OCI-LY7 (cell line): ENCODE measurements at regions not wholly inside any gene's neighbourhood (a gene's known extent, or its start where the extent isn't known, plus 50 kb on each side); places are given as distances from the start of the nearest gene placed in this dataset.

Source experiments
- BruUV-seq: library from RNA; stranded (reverse); fragments of 400-500 nt; replicated peaks from 2 replicates; lab custom pipeline; 2021; lab: Mats Ljungman, UMichigan
- CTCF ChIA-PET: fragments of 300-600 bp; sonication (Branson Sonifier 250); formaldehyde crosslinking; loops from one replicate; lab custom pipeline; 2022; ENCODE audit warnings: antibody characterized with exemption; ENCODE audit not compliant: unreplicated experiment; lab: Charles Lee
- POLR2A ChIA-PET: fragments of 300-600 bp; sonication (Branson Sonifier 250); formaldehyde crosslinking; loops from one replicate; lab custom pipeline; 2022; ENCODE audit warnings: antibody characterized with exemption; lab: Charles Lee
- DNase-seq: peaks from one replicate; pipeline ENCODE4 v3.0.0-alpha.2; 2015; ENCODE audit warnings: low spot score
- H2AFZ ChIP-seq: fragments of 200-600 bp; sonication (generic), shearing (Covaris generic); 2 replicates; pipeline ENCODE4 v1.6.1; 2014; ENCODE audit warnings: mild to moderate bottlenecking, antibody characterized with exemption, low read length, moderate library complexity
- H3K27ac ChIP-seq: fragments of 200-600 bp; sonication (generic); 2 replicates; pipeline ENCODE4 v1.5.1; 2014; ENCODE audit warnings: mixed run types, low read depth, mild to moderate bottlenecking, moderate library complexity, low read length, inconsistent platforms; ENCODE audit not compliant: poor library complexity, severe bottlenecking
- H3K36me3 ChIP-seq: fragments of 200-600 bp; sonication (generic); 2 replicates; pipeline ENCODE4 v1.6.1; 2014; ENCODE audit warnings: mild to moderate bottlenecking, antibody characterized with exemption, low read length, moderate library complexity, mixed read lengths; ENCODE audit not compliant: insufficient read depth
- H3K4me1 ChIP-seq: fragments of 200-600 bp; sonication (generic); 2 replicates; pipeline ENCODE4 v1.5.1; 2014; ENCODE audit warnings: mild to moderate bottlenecking, low read length; ENCODE audit not compliant: insufficient read depth, poor library complexity, severe bottlenecking
- H3K4me2 ChIP-seq: fragments of 200-600 bp; sonication (generic); 2 replicates; pipeline ENCODE4 v1.6.1; 2014; ENCODE audit warnings: mild to moderate bottlenecking, low read length
- H3K4me3 ChIP-seq: fragments of 200-600 bp; sonication (generic); 2 replicates; pipeline ENCODE4 v1.5.1; 2014; ENCODE audit warnings: mild to moderate bottlenecking, low read depth, low read length; ENCODE audit not compliant: poor library complexity, severe bottlenecking
- H3K79me2 ChIP-seq: fragments of 200-600 bp; sonication (generic); 2 replicates; pipeline ENCODE4 v1.6.1; 2016; ENCODE audit warnings: low read depth, mild to moderate bottlenecking, low read length, moderate library complexity, mixed read lengths; ENCODE audit not compliant: insufficient read depth
- H3K9me2 ChIP-seq: fragments of 200-600 bp; sonication (generic); 2 replicates; pipeline ENCODE4 v1.6.1; 2016; ENCODE audit warnings: mild to moderate bottlenecking, low read length, mixed read lengths; ENCODE audit not compliant: insufficient read depth
- H3K9me3 ChIP-seq: fragments of 200-600 bp; sonication (generic); 2 replicates; pipeline ENCODE4 v1.6.1; 2014; ENCODE audit warnings: mild to moderate bottlenecking, mixed run types, low read length, mixed read lengths
- H4K20me1 ChIP-seq: fragments of 200-600 bp; sonication (generic); 2 replicates; pipeline ENCODE4 v1.6.1; 2014; ENCODE audit warnings: mild to moderate bottlenecking, antibody characterized with exemption, low read length, moderate library complexity, mixed read lengths; ENCODE audit not compliant: insufficient read depth
- CTCF ChIP-seq: fragments of 200-600 bp; sonication (generic); conservative IDR thresholded peaks from 2 replicates; pipeline ENCODE4 v1.5.1; 2014; ENCODE audit warnings: mild to moderate bottlenecking, antibody characterized with exemption, low read length, moderate library complexity, mixed read lengths
- EZH2phosphoT487 ChIP-seq: fragments of 200-600 bp; sonication (generic); IDR thresholded peaks from 2 replicates; pipeline ENCODE4 v1.6.1; 2018; ENCODE audit warnings: low read depth, borderline replicate concordance, mild to moderate bottlenecking, mixed run types, antibody characterized with exemption, low read length, moderate library complexity, mixed read lengths
- intact Hi-C: fragments of 100-400 bp; cut with micrococcal nuclease; formaldehyde crosslinking; loops from one replicate; pipeline ENCODE4 v1.10.0; 2022; ENCODE audit not compliant: unreplicated experiment

GRCh38 chr2:239831001-239831731 is 194.0 kb downstream of the NDUFA10 start:
- BruUV-seq: no TSS peak
- no peaks in the 10 kb centered on the region for H4K20me1 ChIP-seq
- CTCF ChIA-PET: interaction anchor here (0.6 kb wide), 1 partner anchor 889 kb away, joined by 3 read pairs; no protein-coding TSS in a partner anchor
- POLR2A ChIA-PET: no interaction called here
- no peaks in the 10 kb centered on the region for H3K79me2 ChIP-seq
- no peak for TF ChIP-seq CTCF
- no peak for TF ChIP-seq EZH2phosphoT487
- no peak overlapping the region for H3K4me2 ChIP-seq
- H3K9me3 ChIP-seq: no peaks in the 10 kb centered on the region
- no peak overlapping the region for H3K27ac ChIP-seq
- no peaks in the 10 kb centered on the region for H3K36me3 ChIP-seq
- no peak overlapping the region for H3K4me3 ChIP-seq
- intact Hi-C loops: no loop called here
- H3K4me1 ChIP-seq: no peaks in the 10 kb centered on the region
- H3K9me2 ChIP-seq: no peaks in the 10 kb centered on the region
- no peak for DNase-seq
- no peak overlapping the region for H2AFZ ChIP-seq

- H4K20me1 ChIP-seq: no peaks in the 10 kb centered on the region
- no peak overlapping the region for H3K4me2 ChIP-seq
- no peak overlapping the region for H2AFZ ChIP-seq
- no peaks in the 10 kb centered on the region for H3K36me3 ChIP-seq
- intact Hi-C loops: no loop called here
- ChIA-PET CTCF (no interaction called here), POLR2A (no interaction called here)
- no peaks in the 10 kb centered on the region for H3K4me1 ChIP-seq
- H3K4me3 ChIP-seq: no peak overlapping the region
- no peak overlapping the region for H3K27ac ChIP-seq
- TF ChIP-seq EZH2phosphoT487 (no peak), CTCF (no peak)
- H3K9me3 ChIP-seq: no peaks in the 10 kb centered on the region
- H3K9me2 ChIP-seq: no peaks in the 10 kb centered on the region
- DNase-seq: no peak
- no peaks in the 10 kb centered on the region for H3K79me2 ChIP-seq
- BruUV-seq: no TSS peak
Observed at GRCh38 chr2:239830121-239831000, 194.8 kb downstream of the NDUFA10 start.
